IPS-NIHi11 (cell line): ENCODE measurements at regions not wholly inside any gene's neighbourhood (a gene's known extent, or its start where the extent isn't known, plus 50 kb on each side); places are given as distances from the start of the nearest gene placed in this dataset.

ENCODE experiments used
- DNase-seq: peaks from one replicate; pipeline ENCODE4 v3.0.0; 2012; ENCODE audit warnings: mixed read lengths, low spot score

DNA sequence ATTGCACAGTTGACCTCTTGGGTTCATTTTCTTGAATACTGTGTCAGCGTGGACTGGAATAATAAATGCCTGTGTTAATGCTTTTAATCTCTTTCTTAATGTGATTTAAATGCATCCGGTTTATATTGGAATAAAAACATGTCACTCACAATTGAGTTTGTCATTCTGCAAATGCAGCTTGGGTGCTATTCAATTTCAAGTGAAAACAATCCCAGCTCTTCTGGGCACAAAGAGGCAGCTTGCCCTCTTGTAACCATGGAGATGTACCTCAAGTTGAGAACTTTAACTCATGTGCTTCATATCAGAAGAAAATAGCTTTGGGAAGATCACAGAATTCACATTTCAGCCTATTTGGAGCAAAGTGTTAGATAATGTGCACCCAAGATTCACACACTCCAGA lies 355.7 kb upstream of the GNPDA2 start:
- DNase-seq, result no peak

DNA sequence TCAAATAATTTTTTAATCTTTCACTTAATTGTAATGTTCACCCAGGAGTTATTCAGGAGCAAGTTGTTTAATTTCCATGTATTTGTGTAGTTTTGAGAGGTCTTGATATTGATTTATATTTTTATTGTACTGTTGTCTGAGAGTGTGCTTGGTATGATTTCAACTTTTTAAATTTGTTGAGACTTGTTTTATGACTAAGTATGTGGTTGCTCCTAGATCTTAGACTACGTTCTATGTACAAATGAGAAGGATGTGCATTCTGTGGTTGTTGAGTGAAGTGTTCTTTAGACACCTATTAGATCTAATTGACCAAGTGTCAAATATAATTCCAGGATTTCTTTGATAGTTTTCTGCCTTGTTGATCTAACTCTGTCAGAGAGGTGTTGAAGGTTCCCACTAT lies 353.3 kb upstream of the GNPDA2 start:
- no peak for DNase-seq

- DNase-seq, result no peak
Observed at GRCh38 chr4:45078201-45078600, 351.8 kb upstream of the GNPDA2 start.

DNA sequence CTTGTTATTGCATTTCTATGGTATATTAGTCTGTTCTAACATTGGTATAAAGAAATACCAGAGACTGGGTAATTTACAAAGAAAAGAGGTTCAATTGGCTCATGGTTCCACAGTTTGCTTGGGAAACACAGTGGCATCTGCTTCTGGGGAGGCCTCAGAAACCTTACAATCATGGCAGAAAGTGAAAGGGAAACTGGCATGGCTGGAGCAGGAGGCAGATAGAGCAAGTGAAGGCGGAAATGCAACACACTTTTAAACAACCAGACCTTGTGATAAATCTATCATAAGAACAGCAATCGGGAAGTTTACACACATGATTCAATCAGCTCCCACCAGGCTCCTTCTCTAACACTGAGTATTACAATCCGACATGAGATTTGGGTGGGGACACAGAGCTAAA lies 346.6 kb upstream of the GNPDA2 start:
- no peak for DNase-seq

- DNase-seq, result no peak
Observed at GRCh38 chr4:45064741-45065140, 338.4 kb upstream of the GNPDA2 start.

GRCh38 chr4:45063696-45064095 lies 337.3 kb upstream of the GNPDA2 start:
- DNase-seq, result no peak

- DNase-seq, result no peak
Observed at GRCh38 chr4:45062935-45063545, 336.7 kb upstream of the GNPDA2 start.

GRCh38 chr4:45043911-45044310 lies 317.6 kb upstream of the GNPDA2 start:
- DNase-seq, result no peak

DNA sequence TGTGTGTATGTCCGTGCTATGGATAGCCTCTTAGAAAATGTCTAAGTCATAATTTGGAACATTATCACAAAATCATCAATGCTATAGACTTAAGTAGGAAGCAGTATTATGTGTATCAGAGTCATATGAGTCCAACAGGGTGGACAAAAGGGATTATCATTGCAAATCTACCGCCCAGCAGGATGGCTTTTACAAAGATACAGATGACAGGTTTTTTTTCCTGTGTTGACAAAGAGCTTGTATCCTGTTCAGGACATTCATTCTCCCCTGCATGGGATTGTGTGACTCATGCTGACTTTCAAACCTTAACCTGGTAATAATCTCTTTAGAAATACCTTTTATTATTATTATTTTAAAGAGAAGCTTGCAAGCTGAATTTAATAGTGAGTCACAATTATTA lies 310.3 kb upstream of the GNPDA2 start:
- DNase-seq, result peak; percentile 4

DNA sequence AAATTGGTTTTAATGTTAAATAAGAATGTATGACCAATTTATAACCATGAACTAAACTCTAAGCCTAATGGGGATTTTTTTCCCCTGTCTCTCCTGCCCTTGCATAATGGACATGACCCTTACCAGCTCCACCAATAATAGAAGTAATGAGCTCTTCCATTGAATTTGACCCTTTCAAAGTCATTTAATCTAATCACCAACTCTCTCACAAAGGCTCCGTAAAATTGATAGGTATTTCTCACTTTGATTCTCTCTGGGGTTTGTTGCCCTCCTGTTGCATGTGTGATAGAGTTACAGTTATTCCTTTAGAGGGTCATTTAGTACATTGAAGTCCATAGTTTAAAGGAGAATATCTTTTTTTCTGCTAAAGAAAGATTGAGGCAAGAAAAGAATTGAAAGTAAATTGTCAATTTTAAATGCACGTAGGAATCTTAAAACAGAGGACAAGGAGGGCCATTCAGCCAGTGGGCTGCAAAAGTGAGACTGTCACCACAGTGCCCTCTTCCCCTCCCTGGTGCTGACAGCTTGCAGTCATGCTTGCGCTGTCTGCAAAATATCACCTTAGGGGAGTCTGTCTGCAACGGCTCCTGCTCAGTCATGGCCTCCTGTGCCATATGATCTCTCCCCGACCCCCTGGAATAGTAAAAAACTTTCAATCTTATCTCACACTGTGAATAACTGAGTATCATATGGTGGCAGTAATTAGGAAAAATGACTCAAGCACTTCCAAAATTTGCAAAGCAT lies 307.5 kb upstream of the GNPDA2 start:
- no peak for DNase-seq

GRCh38 chr4:45030059-45030458 lies 303.7 kb upstream of the GNPDA2 start:
- no peak for DNase-seq

DNA sequence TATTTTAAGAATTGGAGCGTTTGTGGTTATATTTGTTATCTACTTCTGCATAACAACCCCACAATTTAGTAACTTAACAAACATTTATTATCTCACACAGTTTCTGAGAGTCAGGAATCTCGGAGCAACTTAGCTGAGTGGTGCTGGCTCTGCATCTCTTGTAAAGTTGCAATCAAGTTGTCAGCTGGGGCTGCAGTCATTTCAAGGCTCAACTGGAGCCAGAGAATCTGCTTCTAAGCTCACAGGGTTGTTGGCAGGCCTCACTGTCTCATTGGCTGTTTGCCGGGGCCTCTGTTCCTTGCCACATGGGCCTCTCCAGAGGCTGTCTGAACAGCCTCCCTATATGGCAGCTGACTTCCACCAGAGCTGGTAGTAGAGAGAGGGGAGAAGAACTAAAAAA lies 281.2 kb upstream of the GNPDA2 start:
- no peak for DNase-seq

- DNase-seq, result no peak
Observed at GRCh38 chr4:45006078-45006477, 279.7 kb upstream of the GNPDA2 start.

DNA sequence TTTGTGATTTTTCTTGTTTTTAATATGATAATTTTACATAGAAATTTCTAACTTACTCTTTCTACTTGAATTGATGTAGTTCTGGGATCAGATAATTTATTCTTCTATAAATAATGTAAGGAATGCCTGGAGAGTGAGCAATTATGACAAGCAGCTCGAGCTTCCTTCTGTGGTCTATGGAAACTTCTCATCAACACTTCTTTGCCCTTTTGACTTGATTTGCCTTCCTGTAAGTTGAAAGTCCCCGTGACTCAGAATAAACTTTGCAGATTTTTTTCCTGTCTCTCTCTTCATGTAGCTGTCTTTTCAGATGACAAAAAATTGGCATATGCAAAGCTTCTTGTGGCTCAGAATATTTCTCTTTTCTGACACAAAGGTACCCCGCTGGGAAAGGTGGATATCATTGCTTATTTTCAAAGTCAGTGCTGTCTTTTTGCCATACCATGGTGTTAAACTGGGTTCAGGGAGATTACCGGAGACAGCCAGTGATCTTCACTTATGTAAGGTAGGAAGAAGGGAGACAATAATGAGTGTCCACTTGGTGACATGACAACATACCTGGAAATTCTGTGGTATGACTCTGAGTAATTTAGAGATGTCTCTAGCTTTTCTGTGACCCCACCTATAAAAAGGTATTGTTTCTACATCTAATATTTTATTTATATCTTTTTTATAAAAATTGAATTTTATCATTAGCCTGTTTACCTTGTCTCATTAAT lies 278.6 kb upstream of the GNPDA2 start:
- DNase-seq, result no peak

DNA sequence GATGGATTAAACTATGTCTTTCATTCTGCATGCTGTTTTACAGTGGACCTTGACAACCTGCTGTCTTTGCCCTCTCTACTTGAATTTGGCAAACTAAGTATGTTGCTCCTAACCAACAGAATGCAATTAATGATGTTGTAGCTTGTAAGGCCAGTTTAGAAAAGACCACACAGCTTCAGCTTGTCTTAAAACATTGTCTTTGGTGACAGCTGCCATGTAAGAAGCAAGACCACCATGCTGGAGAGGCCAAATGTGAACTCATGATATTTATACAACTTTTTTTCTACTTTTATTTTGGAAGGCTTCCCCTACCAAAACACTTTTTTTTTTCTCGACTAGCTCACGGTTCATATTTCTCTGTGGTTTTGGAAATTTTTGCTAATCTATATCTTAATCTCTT lies 278.0 kb upstream of the GNPDA2 start:
- DNase-seq, result no peak

GRCh38 chr4:44996276-44996845 lies 270.0 kb upstream of the GNPDA2 start:
- DNase-seq, result no peak

GRCh38 chr4:44988011-44988410 lies 261.7 kb upstream of the GNPDA2 start:
- DNase-seq, result no peak

DNA sequence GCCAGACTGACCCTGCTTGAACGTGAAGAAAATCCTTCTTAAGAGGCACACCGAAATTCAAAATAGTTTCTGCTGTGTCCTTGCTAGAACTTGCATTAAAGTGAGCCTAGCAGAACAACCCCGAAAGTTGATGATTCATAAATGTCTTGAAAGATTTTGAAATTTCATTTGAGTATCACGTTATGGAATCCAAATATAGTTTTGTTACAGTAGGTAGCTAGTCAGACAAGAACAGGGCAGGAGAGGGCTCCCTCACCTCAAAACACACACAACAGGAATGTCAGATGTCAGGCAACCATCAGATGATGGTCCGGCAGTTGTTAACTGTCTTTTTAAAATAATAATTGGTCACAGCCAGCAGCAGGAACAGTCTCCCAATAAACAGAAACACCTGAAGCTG lies 259.6 kb upstream of the GNPDA2 start:
- no peak for DNase-seq

GRCh38 chr4:44985152-44985551 lies 258.8 kb upstream of the GNPDA2 start:
- DNase-seq, result no peak

- no peak for DNase-seq
Observed at GRCh38 chr4:44984083-44984482, 257.7 kb upstream of the GNPDA2 start.

DNA sequence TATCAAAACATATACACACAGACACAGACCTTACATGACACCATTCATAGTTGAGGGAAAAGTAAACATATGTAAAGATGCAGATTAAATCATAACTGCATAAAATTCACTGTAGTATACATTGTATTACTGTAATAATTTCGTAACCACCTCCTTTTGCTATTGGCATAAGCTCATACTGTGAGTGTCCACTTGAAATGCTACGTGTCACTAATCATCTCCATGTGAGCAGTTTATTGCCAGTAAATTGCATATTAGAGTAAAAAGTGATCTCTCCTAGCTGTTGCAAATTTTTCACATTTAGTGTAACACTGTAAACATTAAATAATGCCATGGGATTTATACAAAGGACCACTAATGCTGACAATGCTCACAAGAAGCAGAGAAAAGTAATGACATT lies 256.7 kb upstream of the GNPDA2 start:
- no peak for DNase-seq

GRCh38 chr4:44978020-44978419 lies 251.7 kb upstream of the GNPDA2 start:
- no peak for DNase-seq
